CD4-positive, alpha-beta T cell (primary cell): ENCODE measurements at regions not wholly inside any gene's neighbourhood (a gene's known extent, or its start where the extent isn't known, plus 50 kb on each side); places are given as distances from the start of the nearest gene placed in this dataset.

Source experiments
- ATAC-seq: fragments of 200-7000 bp; cut with Tn5 transposase; one replicate; pipeline ENCODE4 v1.10.0; 2022; ENCODE audit warnings: mild to moderate bottlenecking; ENCODE audit not compliant: poor library complexity
- CTCF ChIA-PET: fragments of 350-600 bp; sonication (Branson Sonifier 250); formaldehyde crosslinking; loops from one replicate; lab custom pipeline; 2021; ENCODE audit warnings: antibody characterized with exemption, inconsistent platforms; lab: Charles Lee
- POLR2A ChIA-PET: fragments of 350-600 bp; sonication (Branson Sonifier 250); formaldehyde crosslinking; loops from one replicate; lab custom pipeline; 2021; ENCODE audit warnings: antibody characterized with exemption, inconsistent platforms; lab: Charles Lee
- DNase-seq, 14 experiments: peaks; one replicate each; pipeline ENCODE4 v3.0.0-alpha.2; 2013 to 2020; ENCODE audit warnings: mixed read lengths in 2 of 14
- H3K27ac ChIP-seq, 2 donors: one replicate each; pipeline versions ENCODE4 v1.5.1 to v1.7.0; 2013; ENCODE audit warnings: low read length in 2 of 2, low read depth in 1 of 2, mild to moderate bottlenecking in 1 of 2
- H3K27me3 ChIP-seq, 2 experiments: 1 replicate in 1 of 2; 2 replicates in 1 of 2; pipeline versions ENCODE4 v1.6.1 to v1.7.0; 2013; ENCODE audit warnings: low read length in 2 of 2, control low read depth in 1 of 2, mild to moderate bottlenecking in 1 of 2, moderate library complexity in 1 of 2; ENCODE audit not compliant: insufficient read depth in 2 of 2, control insufficient read depth in 1 of 2
- H3K36me3 ChIP-seq: one replicate; pipeline ENCODE4 v1.6.1; 2013; ENCODE audit warnings: low read length, control low read depth; ENCODE audit not compliant: insufficient read depth
- H3K4me1 ChIP-seq: one replicate; pipeline ENCODE4 v1.6.1; 2013; ENCODE audit warnings: low read length, control low read depth; ENCODE audit not compliant: insufficient read depth
- H3K4me3 ChIP-seq: one replicate; pipeline ENCODE4 v1.5.1; 2013; ENCODE audit warnings: mild to moderate bottlenecking, low read length, moderate library complexity
- H3K9me3 ChIP-seq, 2 experiments: 1 replicate in 1 of 2; 2 replicates in 1 of 2; pipeline versions ENCODE4 v1.6.1 to v1.7.0; 2013; ENCODE audit warnings: low read length in 2 of 2, mild to moderate bottlenecking in 2 of 2, control low read depth in 1 of 2, moderate library complexity in 1 of 2; ENCODE audit not compliant: control insufficient read depth in 1 of 2, insufficient read depth in 1 of 2
- H3K27ac Mint-ChIP-seq: one replicate; pipeline ENCODE4 v1.8.0; 2020; ENCODE audit warnings: mixed read lengths
- H3K27me3 Mint-ChIP-seq: one replicate; pipeline ENCODE4 v1.8.0; 2021; ENCODE audit warnings: mixed read lengths
- H3K36me3 Mint-ChIP-seq: one replicate; pipeline ENCODE4 v1.8.0; 2021; ENCODE audit warnings: low read depth, mixed read lengths
- H3K4me1 Mint-ChIP-seq: one replicate; pipeline ENCODE4 v1.8.0; 2021; ENCODE audit warnings: low read depth, mixed read lengths
- H3K4me3 Mint-ChIP-seq: one replicate; pipeline ENCODE4 v1.8.0; 2020; ENCODE audit warnings: mild to moderate bottlenecking, mixed read lengths
- H3K9me3 Mint-ChIP-seq: one replicate; pipeline ENCODE4 v1.8.0; 2020; ENCODE audit warnings: mixed read lengths
- intact Hi-C, 2 experiments: fragments of 100-400 bp; cut with DNase I in 1 of 2; cut with micrococcal nuclease in 1 of 2; formaldehyde crosslinking; loops; one replicate each; pipeline versions ENCODE4 v1.15.1 to v1.9.0; 2023 to 2025; cut with DNase I, micrococcal nuclease
- TF ChIP-seq, protein P1 (sequence below): fragments of 200-600 bp; IDR thresholded peaks from one replicate; pipeline ENCODE4 v1.8.0; 2022; ENCODE audit warnings: antibody characterized with exemption, mild to moderate bottlenecking

GRCh38 chr15:96002890-96003859 is 327.3 kb upstream of the NR2F2 start:
- POLR2A ChIA-PET: no interaction called here
- Mint-ChIP-seq H3K4me1 (no peaks in the 10 kb centered on the region), H3K9me3 (no peaks in the 10 kb centered on the region), H3K27ac (no peak overlapping the region), H3K27me3 (peaks cover 35% of the 10 kb centered on the region), H3K36me3 (no peaks in the 10 kb centered on the region), H3K4me3 (no peak overlapping the region)
- DNase-seq (no peak), ATAC-seq (no peak)
- TF ChIP-seq, protein P1, sequence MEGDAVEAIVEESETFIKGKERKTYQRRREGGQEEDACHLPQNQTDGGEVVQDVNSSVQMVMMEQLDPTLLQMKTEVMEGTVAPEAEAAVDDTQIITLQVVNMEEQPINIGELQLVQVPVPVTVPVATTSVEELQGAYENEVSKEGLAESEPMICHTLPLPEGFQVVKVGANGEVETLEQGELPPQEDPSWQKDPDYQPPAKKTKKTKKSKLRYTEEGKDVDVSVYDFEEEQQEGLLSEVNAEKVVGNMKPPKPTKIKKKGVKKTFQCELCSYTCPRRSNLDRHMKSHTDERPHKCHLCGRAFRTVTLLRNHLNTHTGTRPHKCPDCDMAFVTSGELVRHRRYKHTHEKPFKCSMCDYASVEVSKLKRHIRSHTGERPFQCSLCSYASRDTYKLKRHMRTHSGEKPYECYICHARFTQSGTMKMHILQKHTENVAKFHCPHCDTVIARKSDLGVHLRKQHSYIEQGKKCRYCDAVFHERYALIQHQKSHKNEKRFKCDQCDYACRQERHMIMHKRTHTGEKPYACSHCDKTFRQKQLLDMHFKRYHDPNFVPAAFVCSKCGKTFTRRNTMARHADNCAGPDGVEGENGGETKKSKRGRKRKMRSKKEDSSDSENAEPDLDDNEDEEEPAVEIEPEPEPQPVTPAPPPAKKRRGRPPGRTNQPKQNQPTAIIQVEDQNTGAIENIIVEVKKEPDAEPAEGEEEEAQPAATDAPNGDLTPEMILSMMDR: no peak
- Histone ChIP-seq H3K36me3 (no peaks in the 10 kb centered on the region), H3K4me3 (no peak overlapping the region), H3K9me3 (no peaks in the 10 kb centered on the region), H3K4me1 (no peaks in the 10 kb centered on the region), H3K27me3 (peaks cover 0 to 12% of the 10 kb centered on the region in 2 experiments), H3K27ac (no peak overlapping the region)
- intact Hi-C loops: no loop called here
- CTCF ChIA-PET: no interaction called here

DNA sequence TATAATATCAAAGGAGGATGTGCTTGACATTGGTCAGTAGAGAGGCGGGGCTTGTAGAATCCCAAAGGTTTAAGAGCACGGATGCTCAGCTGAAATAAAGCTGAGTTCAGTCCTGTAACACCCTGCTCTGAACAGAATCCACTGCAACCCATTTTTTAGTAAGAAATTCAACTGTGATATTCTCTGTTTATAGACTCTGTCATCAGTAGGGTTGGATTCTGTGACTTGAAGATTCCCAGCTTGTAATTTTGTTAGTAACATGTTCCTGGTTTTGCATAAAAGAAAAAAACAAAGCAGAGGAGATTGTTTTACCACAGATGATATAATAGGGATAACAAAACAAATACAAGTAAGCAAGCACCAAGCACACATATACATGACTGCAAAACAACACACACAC is 324.6 kb upstream of the NR2F2 start:
- H3K4me3 ChIP-seq: no peak overlapping the region
- no peak for ATAC-seq
- Mint-ChIP-seq H3K4me3 (no peak overlapping the region), H3K9me3 (peaks cover 3% of the 10 kb centered on the region), H3K27ac (no peak overlapping the region), H3K4me1 (no peaks in the 10 kb centered on the region), H3K36me3 (no peaks in the 10 kb centered on the region), H3K27me3 (peaks cover 26% of the 10 kb centered on the region)
- TF ChIP-seq, protein P1: no peak
- ChIA-PET POLR2A (no interaction called here), CTCF (no interaction called here)
- peaks cover 0 to 5% of the 10 kb centered on the region in 2 experiments for H3K9me3 ChIP-seq
- intact Hi-C loops: no loop called here
- no peaks in the 10 kb centered on the region for H3K36me3 ChIP-seq
- DNase-seq: no peak
- H3K27ac ChIP-seq: no peak overlapping the region
- no peaks in the 10 kb centered on the region for H3K4me1 ChIP-seq
- no peaks in the 10 kb centered on the region for H3K27me3 ChIP-seq

- POLR2A ChIA-PET: no interaction called here
- TF ChIP-seq, protein P1: no peak
- no peak overlapping the region for H3K27ac ChIP-seq
Measured at GRCh38 chr15:96011136-96011535, 319.4 kb upstream of the NR2F2 start.

More at GRCh38 chr15:96011136-96011535, 319.4 kb upstream of the NR2F2 start:
- DNase-seq (no peak), ATAC-seq (no peak)
- H3K4me3 ChIP-seq: no peak overlapping the region
- no peak overlapping the region for H3K4me3 Mint-ChIP-seq
- H3K9me3 Mint-ChIP-seq: peaks cover 3% of the 10 kb centered on the region
- H3K36me3 Mint-ChIP-seq: no peaks in the 10 kb centered on the region
- no peak overlapping the region for H3K27ac Mint-ChIP-seq
- H3K27me3 ChIP-seq: no peaks in the 10 kb centered on the region
- H3K4me1 Mint-ChIP-seq: no peaks in the 10 kb centered on the region
- H3K36me3 ChIP-seq: no peaks in the 10 kb centered on the region
- peaks cover 0 to 5% of the 10 kb centered on the region in 2 experiments for H3K9me3 ChIP-seq
- intact Hi-C loops: no loop called here
- peaks cover 30% of the 10 kb centered on the region for H3K27me3 Mint-ChIP-seq
- CTCF ChIA-PET: no interaction called here
- no peaks in the 10 kb centered on the region for H3K4me1 ChIP-seq
